HG03460 (cell line): ENCODE measurements at regions not wholly inside any gene's neighbourhood (a gene's known extent, or its start where the extent isn't known, plus 50 kb on each side); places are given as distances from the start of the nearest gene placed in this dataset.

Experiments
- ATAC-seq: cut with Tn5 transposase; IDR thresholded peaks from one replicate; pipeline ENCODE4 v1.9.1; 2021; ENCODE audit not compliant: unreplicated experiment

DNA sequence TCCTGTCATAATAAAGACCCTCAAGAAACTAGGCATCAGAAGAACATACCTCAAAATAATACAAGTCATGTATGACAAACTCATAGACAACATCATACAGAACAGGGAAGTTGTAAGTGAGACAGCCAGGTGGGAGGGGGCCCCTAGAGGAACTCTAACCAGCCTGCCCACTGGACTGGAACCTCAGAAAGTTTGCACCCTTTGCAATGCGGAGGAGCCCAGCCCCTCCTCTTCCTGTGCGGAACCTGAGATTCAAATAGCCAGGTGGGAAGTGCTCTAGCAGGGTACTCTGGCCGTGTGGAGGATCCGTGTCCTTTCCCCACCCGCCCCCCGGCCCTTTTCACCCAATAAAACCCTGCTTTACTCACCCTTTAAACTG, 387.0 kb upstream of the CBLB start:
- peak; percentile 96 for ATAC-seq

- peak; percentile 27 for ATAC-seq
Observed at GRCh38 chr3:106256249-106256957, 387.6 kb upstream of the CBLB start.

DNA sequence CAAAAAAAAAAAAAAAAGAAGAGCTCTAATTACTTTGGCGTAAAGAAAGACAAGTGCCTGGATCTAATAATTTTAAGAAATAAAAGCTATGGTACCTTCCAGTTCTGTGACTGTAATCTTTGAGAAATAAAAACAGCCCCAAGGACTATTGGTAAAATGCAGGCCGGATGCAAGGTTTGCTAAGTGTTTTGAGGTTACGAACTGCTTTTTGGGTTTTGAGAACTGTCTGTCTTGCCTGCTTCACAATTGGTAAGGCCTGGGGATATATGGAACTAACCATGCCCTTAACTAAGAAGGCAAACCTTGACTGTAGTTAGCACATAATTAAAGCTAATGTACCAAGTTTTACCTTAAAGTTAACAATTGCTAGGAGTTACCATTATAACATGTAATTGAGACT, 388.4 kb upstream of the CBLB start:
- no peak for ATAC-seq

GRCh38 chr3:106261396-106261795, 392.6 kb upstream of the CBLB start:
- no peak for ATAC-seq

DNA sequence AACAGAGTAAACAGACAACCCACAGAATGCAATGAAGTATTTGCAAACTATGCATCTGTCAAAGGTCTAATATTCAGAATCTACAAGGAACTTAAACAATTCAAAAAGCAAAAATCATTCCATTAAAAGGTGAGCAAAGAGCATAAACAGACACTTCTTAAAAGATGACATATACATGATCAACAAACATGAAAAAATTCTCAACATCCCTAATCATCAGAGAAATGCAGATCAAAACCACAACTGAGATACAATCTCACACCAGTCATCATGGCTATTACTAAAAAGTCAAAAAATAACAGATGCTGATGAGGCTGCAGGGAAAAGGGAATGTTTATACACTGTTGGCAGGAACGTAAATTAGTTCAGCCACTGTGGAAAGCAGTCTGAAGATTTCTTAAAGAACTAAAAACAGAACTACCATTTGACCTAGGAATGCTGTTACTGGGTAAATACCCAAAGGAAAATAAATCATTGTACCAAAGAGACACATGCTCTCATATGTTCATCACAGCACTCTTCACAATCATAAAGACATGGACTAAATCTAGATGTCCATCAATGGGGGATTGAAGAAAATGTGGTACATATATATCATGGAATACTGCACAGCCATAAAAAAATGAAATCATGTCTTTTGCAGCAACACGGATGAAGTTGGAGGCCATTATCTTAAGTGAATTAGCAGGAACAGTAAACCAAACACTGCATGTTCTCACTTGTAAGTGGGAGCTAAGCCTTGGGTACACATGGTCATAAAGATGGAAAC, 393.3 kb upstream of the CBLB start:
- ATAC-seq = no peak

- ATAC-seq = no peak
Observed at GRCh38 chr3:106263011-106263410, 394.2 kb upstream of the CBLB start.

GRCh38 chr3:106263546-106263945, 394.7 kb upstream of the CBLB start:
- no peak for ATAC-seq

DNA sequence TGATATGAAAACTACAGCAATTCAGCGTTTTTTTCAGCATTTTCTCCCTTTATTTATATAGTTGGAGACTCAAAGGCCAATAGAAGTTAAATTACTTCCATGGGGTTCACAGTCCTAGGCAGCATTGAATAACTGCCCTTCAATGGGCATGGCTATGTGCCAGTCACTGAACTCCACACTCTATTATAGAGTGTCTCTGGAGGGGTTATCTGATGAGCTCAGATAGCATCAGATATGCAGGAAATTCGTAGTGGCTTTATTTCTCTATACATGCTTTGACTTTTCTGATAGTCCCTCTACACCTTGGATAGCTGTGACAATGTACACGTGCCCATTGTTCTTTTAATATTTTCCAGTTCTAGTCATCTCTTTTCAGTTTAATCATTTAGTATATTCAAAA, 396.9 kb upstream of the CBLB start:
- ATAC-seq = no peak

- no peak for ATAC-seq
Observed at GRCh38 chr3:106268696-106269095, 399.9 kb upstream of the CBLB start.

DNA sequence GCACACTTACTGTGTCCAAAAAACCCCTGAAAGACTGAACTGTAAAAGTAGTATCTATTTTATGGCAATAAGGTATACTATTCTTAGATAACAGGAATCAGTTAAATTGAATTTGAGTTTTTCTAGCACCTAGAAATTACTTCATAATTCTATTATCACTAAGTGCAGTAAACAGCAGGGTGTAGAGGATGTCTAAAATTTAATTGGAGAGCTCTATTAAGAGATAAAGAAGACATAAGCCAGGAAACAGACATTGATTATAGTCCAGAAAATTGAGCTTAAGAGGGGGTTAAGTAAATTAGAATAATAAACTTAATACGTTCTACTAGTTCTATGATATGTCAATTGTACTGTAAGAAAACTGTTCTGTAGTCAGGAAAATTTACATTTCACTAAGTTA, 403.5 kb upstream of the CBLB start:
- ATAC-seq = no peak

GRCh38 chr3:106275592-106275991, 406.8 kb upstream of the CBLB start:
- no peak for ATAC-seq

DNA sequence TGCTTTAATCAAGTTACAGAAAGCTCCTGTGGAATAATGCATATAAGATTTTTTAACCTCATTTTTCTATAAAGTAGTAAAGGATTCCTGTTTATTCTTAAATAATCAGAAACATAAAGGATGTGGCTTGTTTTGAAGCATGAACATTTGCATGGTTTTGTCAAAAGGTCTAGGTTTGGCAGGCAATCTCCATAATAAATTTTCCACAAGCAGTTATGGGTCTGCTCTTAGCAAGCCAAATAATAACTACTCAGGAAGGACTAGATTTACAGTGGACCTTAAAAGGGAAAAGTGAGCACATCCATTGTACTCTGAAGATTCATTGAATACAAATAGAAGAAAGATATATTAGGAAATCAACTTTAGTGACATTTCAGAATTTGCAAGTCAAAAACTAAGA, 407.3 kb upstream of the CBLB start:
- no peak for ATAC-seq

DNA sequence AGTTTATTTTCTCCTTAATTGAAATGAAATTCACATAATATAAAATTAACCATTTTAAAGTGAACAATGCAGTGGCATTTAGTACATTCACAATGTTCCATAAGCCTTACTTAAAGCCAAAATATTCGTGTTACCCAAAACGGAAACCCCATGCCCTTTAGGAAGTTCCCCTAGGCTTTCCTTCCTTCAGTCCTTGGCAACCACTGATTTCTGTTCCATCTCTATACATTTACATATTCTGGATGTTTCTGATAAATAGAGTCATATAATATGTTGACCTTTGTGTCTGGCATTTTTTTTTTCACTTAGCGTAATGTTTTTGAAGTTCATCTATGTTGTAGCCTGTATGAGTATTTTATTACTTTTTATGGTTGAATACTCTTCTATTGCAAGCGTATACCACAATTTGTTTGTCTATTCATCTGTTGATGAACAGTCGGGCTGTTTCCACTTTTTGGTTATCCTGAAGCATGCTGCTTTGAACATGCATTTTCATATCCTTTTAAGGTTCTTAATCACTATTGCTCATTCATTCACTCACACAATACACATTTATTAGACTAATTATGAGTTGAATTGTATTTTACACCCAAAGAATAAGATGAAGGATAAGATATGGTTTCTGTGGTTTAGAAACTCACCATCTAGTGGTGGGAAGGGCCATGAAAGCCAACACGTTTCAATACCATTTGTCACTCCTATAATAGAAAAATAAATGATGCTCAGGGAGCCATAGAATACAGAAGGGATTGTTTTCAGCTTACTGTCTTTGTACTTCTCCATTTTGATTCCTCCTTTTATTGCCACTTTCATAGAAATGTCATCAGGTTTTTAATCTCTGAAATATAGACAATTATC, 408.2 kb upstream of the CBLB start:
- ATAC-seq = no peak

- no peak for ATAC-seq
Observed at GRCh38 chr3:106277731-106278130, 408.9 kb upstream of the CBLB start.

DNA sequence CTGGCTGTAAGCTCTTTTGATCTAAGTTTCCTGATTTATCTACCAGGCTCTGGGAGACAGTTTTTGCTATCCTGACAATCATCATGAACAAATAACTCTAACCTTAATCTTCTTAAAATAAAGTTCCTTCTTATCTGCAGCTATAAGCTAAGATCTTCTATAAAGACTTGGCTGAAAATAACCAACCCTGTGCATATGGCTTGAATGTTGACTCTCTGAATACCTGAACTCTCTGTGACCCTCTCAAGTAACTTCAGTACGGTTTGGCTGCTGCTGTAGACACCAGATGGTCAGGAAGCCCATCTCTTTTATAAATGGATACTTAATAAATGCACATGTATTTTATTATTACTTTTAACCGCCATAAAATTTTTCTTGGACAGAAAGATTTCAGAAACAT, 412.4 kb upstream of the CBLB start:
- ATAC-seq = no peak

DNA sequence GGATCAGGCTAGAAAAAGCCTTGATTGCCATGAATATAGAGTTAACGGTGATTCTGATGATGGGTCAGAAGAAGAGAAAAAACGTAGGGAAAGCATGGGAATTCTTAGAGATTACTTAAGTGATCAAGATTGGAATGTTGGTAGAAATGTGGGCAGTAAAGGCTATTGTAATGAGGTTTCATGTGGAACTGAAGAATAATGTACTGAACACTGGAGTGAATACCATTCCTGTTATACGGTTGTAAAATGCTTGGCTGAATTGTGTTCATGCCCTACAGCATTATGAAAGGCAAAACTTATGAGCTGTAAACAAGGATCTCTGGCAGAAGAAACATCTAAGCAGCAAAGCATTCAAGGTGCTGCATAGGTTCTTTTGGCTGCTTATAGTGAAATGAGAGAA, 414.1 kb upstream of the CBLB start:
- no peak for ATAC-seq

GRCh38 chr3:106288781-106289180, 420.0 kb upstream of the CBLB start:
- no peak for ATAC-seq

GRCh38 chr3:106290304-106290997, 421.6 kb upstream of the CBLB start:
- ATAC-seq = no peak

DNA sequence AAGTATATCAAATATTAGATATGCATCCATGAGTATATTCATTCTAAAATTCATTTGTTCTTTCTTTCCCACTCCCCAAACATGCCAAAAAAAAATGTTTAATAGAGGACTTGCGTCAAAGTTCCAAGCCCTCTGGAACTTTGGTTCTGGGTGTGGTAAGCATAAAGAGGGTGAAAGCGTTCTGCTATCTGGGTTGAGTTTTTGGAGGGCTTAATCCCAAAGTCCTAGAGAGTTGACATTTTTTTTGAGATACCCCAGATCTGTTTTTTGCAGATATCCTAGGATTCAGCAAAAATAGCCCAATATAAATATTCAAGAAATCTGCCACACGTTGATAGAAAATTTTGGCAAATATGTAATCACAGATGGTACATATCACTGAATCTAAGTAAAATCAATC, 424.3 kb upstream of the CBLB start:
- no peak for ATAC-seq

DNA sequence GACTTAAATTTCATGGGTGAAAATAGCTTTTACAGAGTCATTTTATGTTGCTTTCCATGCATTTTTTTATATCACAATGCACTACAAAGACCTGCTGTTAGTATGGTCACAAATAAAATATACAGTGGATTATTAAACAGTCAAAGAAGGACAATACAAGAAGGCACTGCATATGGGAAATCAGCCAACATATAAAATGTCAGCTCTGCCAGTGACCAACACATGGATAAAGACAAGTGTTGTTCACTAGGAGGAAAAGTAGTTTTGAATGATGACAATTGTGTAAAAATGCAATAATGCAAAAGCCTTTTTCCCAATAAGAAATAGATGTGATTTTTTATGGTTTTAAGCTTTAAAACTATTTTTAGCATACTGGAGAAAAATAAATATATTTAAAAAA, 425.3 kb upstream of the CBLB start:
- no peak for ATAC-seq

DNA sequence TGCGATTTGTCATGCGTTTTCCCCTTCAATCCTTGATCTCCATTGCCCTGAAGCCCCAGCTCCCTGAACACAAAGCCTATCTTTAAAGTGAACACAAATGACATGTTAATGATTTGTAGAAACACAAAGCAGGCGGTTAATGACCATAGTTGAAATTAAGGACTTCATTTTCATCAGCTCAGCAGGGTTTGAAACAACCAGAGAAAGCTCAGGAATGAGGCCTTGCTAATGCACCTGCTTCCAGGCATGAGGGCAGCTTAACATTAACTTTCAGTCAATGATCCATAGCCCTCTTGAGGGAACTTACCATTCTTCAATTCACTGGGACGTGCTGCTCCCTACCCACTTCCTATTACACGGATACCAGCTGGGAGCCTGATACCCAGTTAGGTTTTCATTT, 427.2 kb upstream of the CBLB start:
- ATAC-seq = no peak
